ENCODE measurements at regions not wholly inside any gene's neighbourhood (a gene's known extent, or its start where the extent isn't known, plus 50 kb on each side); places are given as distances from the start of the nearest gene placed in this dataset.

DNA sequence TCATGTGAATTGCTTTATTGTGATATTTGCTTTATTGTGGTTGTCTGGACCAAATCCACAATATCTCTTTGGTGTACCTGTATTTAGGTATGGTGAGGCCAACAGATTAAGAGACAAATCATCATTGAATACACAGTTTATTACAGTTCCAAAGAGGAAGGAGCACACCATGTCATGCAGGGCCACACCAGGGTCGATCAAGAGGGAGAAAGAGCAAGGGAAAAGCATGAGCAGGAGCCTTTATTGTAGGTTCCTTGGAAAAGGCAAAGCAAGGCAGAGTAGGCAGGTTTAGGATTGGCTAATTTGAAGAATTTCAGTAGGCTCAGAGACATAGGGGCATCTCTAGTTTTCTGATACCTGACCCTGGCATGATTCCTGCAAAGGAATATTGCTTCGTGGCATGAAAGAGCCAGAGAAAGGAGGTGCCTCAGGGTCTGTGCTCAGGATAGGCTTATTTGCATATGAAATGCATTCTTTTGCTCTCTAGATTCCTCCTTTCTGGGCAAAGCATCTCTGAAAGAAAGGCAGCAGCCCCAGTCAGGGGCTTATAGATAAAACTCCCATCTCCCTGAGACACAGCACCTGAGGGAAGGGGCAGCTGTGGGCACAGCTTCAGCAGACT, 214.2 kb upstream of the ERBB4 start:
- Histone ChIP-seq H3K4me1 (ENCODE audit: insufficient read depth, low read length, poor library complexity, severe bottlenecking) (no peaks in the 10 kb centered on the region), H3K27me3 (replicated peaks; ENCODE audit: insufficient read depth, low read depth, low read length, poor library complexity) (no peaks in the 10 kb centered on the region), H3K4me3 (ENCODE audit: low read depth, low read length, poor library complexity, severe bottlenecking) (no peak overlapping the region), H3K36me3 (ENCODE audit: insufficient read depth, low read length, poor library complexity, severe bottlenecking) (no peaks in the 10 kb centered on the region), H3K27ac (ENCODE audit: low read depth, low read length, poor library complexity, severe bottlenecking) (no peak overlapping the region), H3K9me3 (ENCODE audit: low read depth, low read length, poor library complexity, severe bottlenecking) (peaks cover 4% of the 10 kb centered on the region)
- BruUV-seq (replicated peaks): no TSS peak
- TF ChIP-seq EZH2 (IDR thresholded peaks at IDR 0.05; ENCODE audit: borderline replicate concordance, low read depth, low read length, poor library complexity, severe bottlenecking): no peak
- no peak for TF ChIP-seq CTCF (conservative IDR thresholded peaks at IDR 0.05; ENCODE audit: low read depth, low read length)
- ChIA-PET CTCF (no interaction called here), POLR2A (ENCODE audit: low non-redundant PET) (no interaction called here)
- intact Hi-C loops (cut with micrococcal nuclease; ENCODE audit: unreplicated experiment): no loop called here
- no peak for DNase-seq (ENCODE audit: low spot score)

DNA sequence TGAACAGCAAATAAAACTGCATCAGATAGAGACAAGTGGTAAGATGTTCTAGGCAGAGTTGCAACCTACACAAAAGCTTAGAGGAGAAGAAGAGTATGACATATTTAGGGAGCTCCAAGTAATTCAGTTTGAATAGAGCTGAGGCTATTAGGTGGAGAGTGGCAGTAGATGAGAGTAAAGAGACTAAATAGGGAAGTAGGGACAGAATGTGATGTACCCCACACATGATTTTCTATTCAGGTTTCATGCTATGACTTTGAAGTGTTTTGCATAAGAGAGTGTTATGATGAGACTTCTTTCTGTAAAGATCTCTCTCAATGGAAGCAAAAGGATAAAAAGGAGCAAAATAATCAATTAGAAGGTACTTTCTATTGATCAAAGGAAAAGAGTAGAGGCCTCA, 206.8 kb upstream of the ERBB4 start:
- TF ChIP-seq CTCF (conservative IDR thresholded peaks at IDR 0.05; ENCODE audit: low read depth, low read length) (no peak), EZH2 (IDR thresholded peaks at IDR 0.05; ENCODE audit: borderline replicate concordance, low read depth, low read length, poor library complexity, severe bottlenecking) (no peak)
- Histone ChIP-seq H3K9me3 (ENCODE audit: low read depth, low read length, poor library complexity, severe bottlenecking) (no peaks in the 10 kb centered on the region), H3K4me1 (ENCODE audit: insufficient read depth, low read length, poor library complexity, severe bottlenecking) (no peaks in the 10 kb centered on the region), H3K27ac (ENCODE audit: low read depth, low read length, poor library complexity, severe bottlenecking) (no peak overlapping the region), H3K36me3 (ENCODE audit: insufficient read depth, low read length, poor library complexity, severe bottlenecking) (no peaks in the 10 kb centered on the region), H3K27me3 (replicated peaks; ENCODE audit: insufficient read depth, low read depth, low read length, poor library complexity) (no peaks in the 10 kb centered on the region), H3K4me3 (ENCODE audit: low read depth, low read length, poor library complexity, severe bottlenecking) (no peak overlapping the region)
- POLR2A ChIA-PET (ENCODE audit: low non-redundant PET): no interaction called here
- CTCF ChIA-PET: no interaction called here
- intact Hi-C loops (cut with micrococcal nuclease; ENCODE audit: unreplicated experiment): no loop called here
- BruUV-seq (replicated peaks): no TSS peak
- no peak for DNase-seq (ENCODE audit: low spot score)

- Histone ChIP-seq H3K4me3 (ENCODE audit: low read depth, low read length, poor library complexity, severe bottlenecking) (no peak overlapping the region), H3K4me1 (ENCODE audit: insufficient read depth, low read length, poor library complexity, severe bottlenecking) (no peaks in the 10 kb centered on the region), H3K9me3 (ENCODE audit: low read depth, low read length, poor library complexity, severe bottlenecking) (no peaks in the 10 kb centered on the region), H3K27ac (ENCODE audit: low read depth, low read length, poor library complexity, severe bottlenecking) (no peak overlapping the region), H3K36me3 (ENCODE audit: insufficient read depth, low read length, poor library complexity, severe bottlenecking) (no peaks in the 10 kb centered on the region), H3K27me3 (replicated peaks; ENCODE audit: insufficient read depth, low read depth, low read length, poor library complexity) (no peaks in the 10 kb centered on the region)
- no peak for TF ChIP-seq CTCF (conservative IDR thresholded peaks at IDR 0.05; ENCODE audit: low read depth, low read length)
- no peak for TF ChIP-seq EZH2 (IDR thresholded peaks at IDR 0.05; ENCODE audit: borderline replicate concordance, low read depth, low read length, poor library complexity, severe bottlenecking)
- DNase-seq (ENCODE audit: low spot score): no peak
- ChIA-PET POLR2A (ENCODE audit: low non-redundant PET) (no interaction called here), CTCF (no interaction called here)
- no TSS peak for BruUV-seq (replicated peaks)
- intact Hi-C loops (cut with micrococcal nuclease; ENCODE audit: unreplicated experiment): no loop called here
Observed at GRCh38 chr2:212737392-212738172, 199.0 kb upstream of the ERBB4 start.

All from A673 (cell line).